HG03378 (cell line): ENCODE measurements at regions not wholly inside any gene's neighbourhood (a gene's known extent, or its start where the extent isn't known, plus 50 kb on each side); places are given as distances from the start of the nearest gene placed in this dataset.

Source experiments
- ATAC-seq: cut with Tn5 transposase; IDR thresholded peaks from one replicate; pipeline ENCODE4 v1.9.1; 2021; ENCODE audit warnings: mild to moderate bottlenecking, moderate library complexity; ENCODE audit not compliant: unreplicated experiment

GRCh38 chr14:101359221-101360053, 201.9 kb upstream of the DIO3 start:
- no peak for ATAC-seq

GRCh38 chr14:101360054-101360911, 201.0 kb upstream of the DIO3 start:
- ATAC-seq, result no peak

- no peak for ATAC-seq
These were observed 200.3 kb upstream of the DIO3 start for GRCh38 chr14:101361044-101361443.

GRCh38 chr14:101361451-101362433, 199.6 kb upstream of the DIO3 start:
- no peak for ATAC-seq

GRCh38 chr14:101362529-101363260, 198.6 kb upstream of the DIO3 start:
- no peak for ATAC-seq

- ATAC-seq, result no peak
These were observed 198.1 kb upstream of the DIO3 start for GRCh38 chr14:101363261-101363555.

GRCh38 chr14:101363880-101364391, 197.4 kb upstream of the DIO3 start:
- ATAC-seq, result no peak

- no peak for ATAC-seq
These were observed 196.6 kb upstream of the DIO3 start for GRCh38 chr14:101364503-101365328.

- no peak for ATAC-seq
These were observed 195.8 kb upstream of the DIO3 start for GRCh38 chr14:101365329-101366158.

GRCh38 chr14:101367421-101368261, 193.7 kb upstream of the DIO3 start:
- no peak for ATAC-seq

GRCh38 chr14:101368629-101369028, 192.7 kb upstream of the DIO3 start:
- no peak for ATAC-seq

GRCh38 chr14:101369194-101369915, 191.9 kb upstream of the DIO3 start:
- ATAC-seq, result no peak

GRCh38 chr14:101369916-101370592, 191.2 kb upstream of the DIO3 start:
- ATAC-seq, result no peak

GRCh38 chr14:101370593-101371569, 190.4 kb upstream of the DIO3 start:
- no peak for ATAC-seq
